ENCODE measurements at regions not wholly inside any gene's neighbourhood (a gene's known extent, or its start where the extent isn't known, plus 50 kb on each side); places are given as distances from the start of the nearest gene placed in this dataset.
A peak's percentile ranks its signal among the peaks of the same experiment; 100 is the strongest.
"Not testable (repeated sequence)": the region's sequence is repeated elsewhere in the genome, so short reads cannot be mapped to it uniquely, and the experiment has no call there.

- DNase-seq (ENCODE audit: low read depth in 4 of 4, low spot score in 3 of 4): no peak
Measured at GRCh38 chr7:65509368-65510186, 135.9 kb downstream of the ZNF92 start.

GRCh38 chr7:65510187-65510538, 136.5 kb downstream of the ZNF92 start:
- not testable (repeated sequence) for DNase-seq (ENCODE audit: low read depth in 4 of 4, low spot score in 3 of 4)

- DNase-seq (ENCODE audit: low read depth in 4 of 4, low spot score in 3 of 4): not testable (repeated sequence)
Measured at GRCh38 chr7:65519751-65520150, 146.1 kb downstream of the ZNF92 start.

- DNase-seq (ENCODE audit: low read depth in 4 of 4, low spot score in 3 of 4): not testable (repeated sequence)
Measured at GRCh38 chr7:65545465-65546161, 172.0 kb downstream of the ZNF92 start.

- not testable (repeated sequence) for DNase-seq (ENCODE audit: low read depth in 4 of 4, low spot score in 3 of 4)
Measured at GRCh38 chr7:65549589-65550443, 176.2 kb downstream of the ZNF92 start.

GRCh38 chr7:65550444-65550809, 176.8 kb downstream of the ZNF92 start:
- not testable (repeated sequence) for DNase-seq (ENCODE audit: low read depth in 4 of 4, low spot score in 3 of 4)

- not testable (repeated sequence) for DNase-seq (ENCODE audit: low read depth in 4 of 4, low spot score in 3 of 4)
Measured at GRCh38 chr7:65551042-65551441, 177.4 kb downstream of the ZNF92 start.

GRCh38 chr7:65554553-65555476, 181.2 kb downstream of the ZNF92 start:
- not testable (repeated sequence) for DNase-seq (ENCODE audit: low read depth in 4 of 4, low spot score in 3 of 4)

GRCh38 chr7:65558584-65558983, 184.9 kb downstream of the ZNF92 start:
- not testable (repeated sequence) for DNase-seq (ENCODE audit: low read depth in 4 of 4, low spot score in 3 of 4)

GRCh38 chr7:65561786-65562372, 188.2 kb downstream of the ZNF92 start:
- DNase-seq (ENCODE audit: low read depth in 4 of 4, low spot score in 3 of 4): not testable (repeated sequence)

- DNase-seq (ENCODE audit: low read depth in 4 of 4, low spot score in 3 of 4): not testable (repeated sequence)
Measured at GRCh38 chr7:65562522-65562921, 188.9 kb downstream of the ZNF92 start.

GRCh38 chr7:65563333-65563732, 189.7 kb downstream of the ZNF92 start:
- not testable (repeated sequence) for DNase-seq (ENCODE audit: low read depth in 4 of 4, low spot score in 3 of 4)

- DNase-seq (ENCODE audit: low read depth in 4 of 4, low spot score in 3 of 4): not testable (repeated sequence)
Measured at GRCh38 chr7:65568226-65568625, 194.6 kb downstream of the ZNF92 start.

GRCh38 chr7:65570990-65571389, 197.3 kb downstream of the ZNF92 start:
- DNase-seq (ENCODE audit: low read depth in 4 of 4, low spot score in 3 of 4): not testable (repeated sequence)

- peak in 1 of 4 donors; percentile 0 for DNase-seq (ENCODE audit: low read depth in 4 of 4, low spot score in 3 of 4)
Measured at GRCh38 chr7:65572581-65572980, 198.9 kb downstream of the ZNF92 start.

- not testable (repeated sequence) for DNase-seq (ENCODE audit: low read depth in 4 of 4, low spot score in 3 of 4)
Measured at GRCh38 chr7:65576370-65576769, 202.7 kb downstream of the ZNF92 start.

GRCh38 chr7:65582518-65583119, 209.0 kb downstream of the ZNF92 start:
- not testable (repeated sequence) for DNase-seq (ENCODE audit: low read depth in 4 of 4, low spot score in 3 of 4)

GRCh38 chr7:65602495-65602894, 228.8 kb downstream of the ZNF92 start:
- not testable (repeated sequence) for DNase-seq (ENCODE audit: low read depth in 4 of 4, low spot score in 3 of 4)

GRCh38 chr7:65609131-65609530, 235.5 kb downstream of the ZNF92 start:
- DNase-seq (ENCODE audit: low read depth in 4 of 4, low spot score in 3 of 4): no peak

Data from right renal pelvis (tissue), 4 donors.